ENCODE measurements at regions not wholly inside any gene's neighbourhood (a gene's known extent, or its start where the extent isn't known, plus 50 kb on each side); places are given as distances from the start of the nearest gene placed in this dataset.
"Not testable (repeated sequence)": the region's sequence is repeated elsewhere in the genome, so short reads cannot be mapped to it uniquely, and the experiment has no call there.

DNA sequence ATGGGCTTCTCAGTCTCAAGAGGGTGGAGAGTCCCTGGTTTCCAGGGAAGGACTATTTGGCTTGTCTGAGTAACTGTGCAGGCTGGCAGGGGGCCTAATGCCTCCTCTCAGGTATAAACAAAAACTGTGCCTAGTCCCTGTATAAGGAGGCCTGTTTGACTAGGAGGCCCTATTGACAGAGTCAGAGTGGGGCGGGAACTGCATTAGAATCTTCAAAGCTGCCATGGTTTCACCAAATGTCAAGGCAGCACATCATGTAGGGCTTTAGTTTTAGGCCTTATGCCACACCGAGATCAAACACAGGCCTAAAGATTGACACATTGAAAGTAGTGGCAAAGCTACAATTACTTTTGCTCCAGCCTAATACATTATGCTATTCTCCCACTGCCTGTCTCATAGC lies 611.5 kb upstream of the B3GAT1 start:
- TF ChIP-seq, protein P1, sequence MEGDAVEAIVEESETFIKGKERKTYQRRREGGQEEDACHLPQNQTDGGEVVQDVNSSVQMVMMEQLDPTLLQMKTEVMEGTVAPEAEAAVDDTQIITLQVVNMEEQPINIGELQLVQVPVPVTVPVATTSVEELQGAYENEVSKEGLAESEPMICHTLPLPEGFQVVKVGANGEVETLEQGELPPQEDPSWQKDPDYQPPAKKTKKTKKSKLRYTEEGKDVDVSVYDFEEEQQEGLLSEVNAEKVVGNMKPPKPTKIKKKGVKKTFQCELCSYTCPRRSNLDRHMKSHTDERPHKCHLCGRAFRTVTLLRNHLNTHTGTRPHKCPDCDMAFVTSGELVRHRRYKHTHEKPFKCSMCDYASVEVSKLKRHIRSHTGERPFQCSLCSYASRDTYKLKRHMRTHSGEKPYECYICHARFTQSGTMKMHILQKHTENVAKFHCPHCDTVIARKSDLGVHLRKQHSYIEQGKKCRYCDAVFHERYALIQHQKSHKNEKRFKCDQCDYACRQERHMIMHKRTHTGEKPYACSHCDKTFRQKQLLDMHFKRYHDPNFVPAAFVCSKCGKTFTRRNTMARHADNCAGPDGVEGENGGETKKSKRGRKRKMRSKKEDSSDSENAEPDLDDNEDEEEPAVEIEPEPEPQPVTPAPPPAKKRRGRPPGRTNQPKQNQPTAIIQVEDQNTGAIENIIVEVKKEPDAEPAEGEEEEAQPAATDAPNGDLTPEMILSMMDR (IDR thresholded peaks at IDR 0.05; ENCODE audit: insufficient read depth, low read length, severe bottlenecking), result no peak
- no peaks in the 10 kb centered on the region for H3K36me3 ChIP-seq (ENCODE audit: control insufficient read depth, insufficient read depth, low read length)
- no peaks in the 10 kb centered on the region for H3K27me3 ChIP-seq (ENCODE audit: control insufficient read depth, insufficient read depth, low read length)
- H3K4me3 ChIP-seq (ENCODE audit: low read depth, low read length), result no peak overlapping the region
- no peak for DNase-seq (ENCODE audit: low read depth)
- no peak for FAIRE-seq

GRCh38 chr11:135022454-135022853 lies 610.4 kb upstream of the B3GAT1 start:
- FAIRE-seq (no peak), DNase-seq (ENCODE audit: low read depth) (no peak)
- Histone ChIP-seq H3K4me3 (ENCODE audit: low read depth, low read length) (no peak overlapping the region), H3K36me3 (ENCODE audit: control insufficient read depth, insufficient read depth, low read length) (no peaks in the 10 kb centered on the region), H3K27me3 (ENCODE audit: control insufficient read depth, insufficient read depth, low read length) (no peaks in the 10 kb centered on the region)
- TF ChIP-seq, protein P1 (IDR thresholded peaks at IDR 0.05; ENCODE audit: insufficient read depth, low read length, severe bottlenecking), result no peak

DNA sequence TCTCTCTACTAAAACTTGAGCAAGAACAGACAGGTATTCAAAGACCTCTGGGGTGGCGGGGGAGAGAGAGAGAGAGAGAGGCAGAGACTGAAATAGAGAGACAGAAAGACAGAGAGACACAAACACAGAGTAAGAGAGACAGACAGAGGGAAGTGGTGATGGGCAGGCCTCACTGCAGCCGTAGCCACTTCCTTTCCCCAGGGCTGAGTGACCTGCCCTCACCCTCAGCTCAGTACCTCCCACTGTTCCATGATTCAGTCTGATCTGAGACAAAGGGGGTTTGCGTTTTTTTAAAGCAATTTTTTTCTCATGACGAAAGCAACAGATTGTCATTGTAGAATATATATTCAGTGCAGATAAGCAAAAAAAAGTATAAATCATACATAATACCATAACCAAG lies 607.9 kb upstream of the B3GAT1 start:
- H3K36me3 ChIP-seq (ENCODE audit: control insufficient read depth, insufficient read depth, low read length), result no peaks in the 10 kb centered on the region
- DNase-seq (ENCODE audit: low read depth) (no peak), FAIRE-seq (no peak)
- H3K4me3 ChIP-seq (ENCODE audit: low read depth, low read length), result no peak overlapping the region
- no peaks in the 10 kb centered on the region for H3K27me3 ChIP-seq (ENCODE audit: control insufficient read depth, insufficient read depth, low read length)
- TF ChIP-seq, protein P1 (IDR thresholded peaks at IDR 0.05; ENCODE audit: insufficient read depth, low read length, severe bottlenecking), result no peak

DNA sequence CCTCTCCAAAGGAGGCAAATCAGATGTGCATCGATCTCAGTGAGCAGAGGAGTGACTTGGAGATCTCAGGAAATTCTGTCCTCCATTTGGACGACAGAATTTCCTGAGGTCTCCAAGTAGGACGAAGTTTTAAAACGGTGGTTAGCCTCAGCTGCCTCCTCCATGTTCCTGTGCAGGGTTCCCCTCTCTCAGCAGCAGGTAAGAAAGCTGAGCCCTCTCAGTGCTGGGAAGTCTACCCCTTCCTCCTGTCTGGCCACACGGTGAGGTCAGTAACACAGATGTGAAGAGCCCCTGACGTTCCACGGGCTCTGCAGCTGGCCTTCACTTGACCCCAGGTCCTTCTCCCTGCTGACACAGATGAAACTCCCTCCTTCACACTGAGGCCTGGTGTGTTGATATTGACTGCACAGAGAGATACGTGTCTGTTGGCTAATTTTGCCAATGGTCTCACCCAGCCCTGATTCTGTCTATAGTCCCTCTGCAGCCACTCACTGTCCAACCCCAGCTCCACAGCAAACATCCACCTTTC lies 607.4 kb upstream of the B3GAT1 start:
- Histone ChIP-seq H3K27me3 (ENCODE audit: control insufficient read depth, insufficient read depth, low read length) (no peaks in the 10 kb centered on the region), H3K36me3 (ENCODE audit: control insufficient read depth, insufficient read depth, low read length) (no peaks in the 10 kb centered on the region), H3K4me3 (ENCODE audit: low read depth, low read length) (no peak overlapping the region)
- TF ChIP-seq, protein P1 (IDR thresholded peaks at IDR 0.05; ENCODE audit: insufficient read depth, low read length, severe bottlenecking), result no peak
- DNase-seq (ENCODE audit: low read depth), result no peak
- no peak for FAIRE-seq

DNA sequence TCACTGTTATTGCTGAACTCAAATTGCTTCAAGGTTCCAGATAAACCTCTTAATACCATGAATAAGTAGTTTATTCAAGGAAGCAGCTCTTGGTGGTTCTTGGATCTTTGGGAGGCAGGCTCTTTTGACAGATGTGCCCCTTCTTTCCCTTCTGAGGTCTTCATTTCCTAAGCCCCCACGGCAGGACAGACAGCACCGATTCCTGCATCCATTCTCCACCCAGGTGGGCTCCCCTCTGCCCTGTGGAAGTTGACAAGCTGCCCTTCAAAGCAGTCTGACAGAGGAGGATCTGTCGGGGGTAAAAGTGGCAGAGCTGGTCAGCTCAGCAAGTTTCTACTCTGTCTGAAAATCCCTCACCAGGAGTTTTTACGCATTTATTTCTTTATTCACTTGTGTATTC lies 605.3 kb upstream of the B3GAT1 start:
- TF ChIP-seq, protein P1 (IDR thresholded peaks at IDR 0.05; ENCODE audit: insufficient read depth, low read length, severe bottlenecking), result no peak
- no peaks in the 10 kb centered on the region for H3K27me3 ChIP-seq (ENCODE audit: control insufficient read depth, insufficient read depth, low read length)
- H3K36me3 ChIP-seq (ENCODE audit: control insufficient read depth, insufficient read depth, low read length), result no peaks in the 10 kb centered on the region
- no peak for FAIRE-seq
- H3K4me3 ChIP-seq (ENCODE audit: low read depth, low read length), result no peak overlapping the region
- no peak for DNase-seq (ENCODE audit: low read depth)

GRCh38 chr11:135015966-135016365 lies 603.9 kb upstream of the B3GAT1 start:
- H3K27me3 ChIP-seq (ENCODE audit: control insufficient read depth, insufficient read depth, low read length), result no peaks in the 10 kb centered on the region
- H3K4me3 ChIP-seq (ENCODE audit: low read depth, low read length), result no peak overlapping the region
- TF ChIP-seq, protein P1 (IDR thresholded peaks at IDR 0.05; ENCODE audit: insufficient read depth, low read length, severe bottlenecking), result no peak
- H3K36me3 ChIP-seq (ENCODE audit: control insufficient read depth, insufficient read depth, low read length), result no peaks in the 10 kb centered on the region
- FAIRE-seq (no peak), DNase-seq (ENCODE audit: low read depth) (no peak)

GRCh38 chr11:135011313-135011712 lies 599.3 kb upstream of the B3GAT1 start:
- not testable (repeated sequence) for H3K36me3 ChIP-seq (ENCODE audit: control insufficient read depth, insufficient read depth, low read length); H3K4me3 ChIP-seq (ENCODE audit: low read depth, low read length); FAIRE-seq; H3K27me3 ChIP-seq (ENCODE audit: control insufficient read depth, insufficient read depth, low read length); DNase-seq (ENCODE audit: low read depth)

Data from bronchial epithelial cell (primary cell).